A549 (cell line): ENCODE measurements at regions not wholly inside any gene's neighbourhood (a gene's known extent, or its start where the extent isn't known, plus 50 kb on each side); places are given as distances from the start of the nearest gene placed in this dataset.

ENCODE experiments used
- CEBPB ChIP-seq, 2 experiments: fragments of >200 bp in 1 of 2; sonication (Bioruptor Twin) in 1 of 2; formaldehyde crosslinking in 1 of 2; IDR thresholded peaks; 2 replicates each; pipeline ENCODE4 v1.6.1; 2012 to 2016
- HMGXB4 ChIP-seq: fragments of 250-450 bp; sonication (Bioruptor Pico); IDR thresholded peaks from 2 replicates; pipeline ENCODE4 v1.5.0; 2021; ENCODE audit warnings: mild to moderate bottlenecking, moderate library complexity, borderline replicate concordance
- NFE2L2 ChIP-seq: fragments of 150-350 bp; conservative IDR thresholded peaks from 2 replicates; pipeline ENCODE4 v1.6.1; 2014; ENCODE audit warnings: low read length
- PBX3 ChIP-seq: IDR thresholded peaks from 2 replicates; pipeline ENCODE4 v1.6.1; 2012
- RFX5 ChIP-seq: fragments of 450-650 bp; IDR thresholded peaks from 2 replicates; pipeline ENCODE4 v1.7.1; 2014; ENCODE audit warnings: antibody characterized with exemption, mild to moderate bottlenecking, moderate library complexity
- TF ChIP-seq, protein P1 (sequence below): fragments of >200 bp; sonication (Bioruptor Twin); formaldehyde crosslinking; IDR thresholded peaks from 3 replicates; pipeline ENCODE4 v1.5.1; 2016
- TF ChIP-seq, protein P2 (sequence below): IDR thresholded peaks from 2 replicates; pipeline ENCODE4 v1.6.1; 2012

DNA sequence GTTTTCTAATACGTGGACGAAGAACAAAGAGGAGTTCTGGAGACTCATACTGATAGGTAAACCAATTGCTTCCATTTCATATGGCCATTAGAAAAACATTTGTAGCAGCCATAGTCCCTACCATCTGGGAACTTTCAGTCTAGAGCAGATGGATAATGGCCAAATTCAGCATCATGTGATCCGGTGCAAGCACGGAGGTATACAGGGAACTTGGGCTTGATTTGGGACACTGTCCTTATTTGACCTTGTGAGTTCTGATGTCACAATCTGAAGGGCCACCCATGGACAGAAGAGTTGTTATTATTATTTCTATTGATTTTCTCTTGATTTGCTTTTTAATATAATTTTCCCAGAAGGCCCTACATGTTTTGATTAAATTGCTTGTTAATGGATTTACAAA lies 154.6 kb upstream of the ZNF267 start:
- TF ChIP-seq, protein P1, sequence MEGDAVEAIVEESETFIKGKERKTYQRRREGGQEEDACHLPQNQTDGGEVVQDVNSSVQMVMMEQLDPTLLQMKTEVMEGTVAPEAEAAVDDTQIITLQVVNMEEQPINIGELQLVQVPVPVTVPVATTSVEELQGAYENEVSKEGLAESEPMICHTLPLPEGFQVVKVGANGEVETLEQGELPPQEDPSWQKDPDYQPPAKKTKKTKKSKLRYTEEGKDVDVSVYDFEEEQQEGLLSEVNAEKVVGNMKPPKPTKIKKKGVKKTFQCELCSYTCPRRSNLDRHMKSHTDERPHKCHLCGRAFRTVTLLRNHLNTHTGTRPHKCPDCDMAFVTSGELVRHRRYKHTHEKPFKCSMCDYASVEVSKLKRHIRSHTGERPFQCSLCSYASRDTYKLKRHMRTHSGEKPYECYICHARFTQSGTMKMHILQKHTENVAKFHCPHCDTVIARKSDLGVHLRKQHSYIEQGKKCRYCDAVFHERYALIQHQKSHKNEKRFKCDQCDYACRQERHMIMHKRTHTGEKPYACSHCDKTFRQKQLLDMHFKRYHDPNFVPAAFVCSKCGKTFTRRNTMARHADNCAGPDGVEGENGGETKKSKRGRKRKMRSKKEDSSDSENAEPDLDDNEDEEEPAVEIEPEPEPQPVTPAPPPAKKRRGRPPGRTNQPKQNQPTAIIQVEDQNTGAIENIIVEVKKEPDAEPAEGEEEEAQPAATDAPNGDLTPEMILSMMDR: no peak
- no peak for TF ChIP-seq RFX5
- no peak for TF ChIP-seq CEBPB (IDR thresholded peaks at IDR 0.05)
- TF ChIP-seq PBX3: no peak
- TF ChIP-seq NFE2L2: no peak
- no peak for TF ChIP-seq HMGXB4 (CRISPR knock-in tag)
- TF ChIP-seq, protein P2, sequence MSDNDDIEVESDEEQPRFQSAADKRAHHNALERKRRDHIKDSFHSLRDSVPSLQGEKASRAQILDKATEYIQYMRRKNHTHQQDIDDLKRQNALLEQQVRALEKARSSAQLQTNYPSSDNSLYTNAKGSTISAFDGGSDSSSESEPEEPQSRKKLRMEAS: no peak
